ENCODE measurements at regions not wholly inside any gene's neighbourhood (a gene's known extent, or its start where the extent isn't known, plus 50 kb on each side); places are given as distances from the start of the nearest gene placed in this dataset.

DNA sequence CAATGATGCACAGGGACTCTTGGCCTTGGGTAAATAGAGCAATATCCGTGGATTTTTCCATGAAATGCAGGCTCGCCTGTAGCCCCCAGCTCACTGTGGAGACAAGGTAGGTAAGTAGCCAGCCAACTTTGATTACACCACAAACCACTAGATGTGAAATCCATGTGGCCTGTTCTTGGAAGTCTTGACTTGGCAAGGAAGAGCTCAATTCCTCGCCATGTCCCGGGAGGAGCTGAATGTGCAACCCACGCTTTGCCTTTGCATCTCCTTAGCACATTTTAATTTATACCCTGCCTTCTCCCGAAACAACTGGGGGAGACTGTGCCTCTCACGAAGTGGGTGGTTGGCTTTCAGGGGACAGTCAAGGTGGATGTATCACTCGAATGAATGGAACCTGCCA, 347.7 kb upstream of the MKI67 start:
- DNase-seq: no peak

DNA sequence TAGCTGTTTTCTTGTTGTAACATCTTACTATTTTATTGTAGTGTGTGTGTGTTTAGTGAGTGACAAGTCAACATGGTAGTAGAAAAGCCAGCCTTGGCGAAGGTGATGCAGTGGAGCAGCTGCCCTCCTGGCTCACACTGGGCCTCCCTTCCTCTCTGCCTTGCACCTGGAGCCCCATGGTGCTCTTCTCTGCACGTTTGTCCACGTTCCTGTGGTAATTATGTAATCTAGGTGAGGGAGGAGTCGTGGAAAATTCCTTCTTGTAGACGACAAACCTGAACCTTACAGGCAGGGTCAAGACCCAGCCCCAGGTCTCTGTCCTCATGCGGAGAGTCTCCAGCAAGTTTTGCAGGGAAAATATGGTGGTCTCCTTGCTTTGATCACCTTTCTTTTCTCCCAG, 348.3 kb upstream of the MKI67 start:
- no peak for DNase-seq

GRCh38 chr10:128475686-128476367, 349.6 kb upstream of the MKI67 start:
- no peak for DNase-seq

DNA sequence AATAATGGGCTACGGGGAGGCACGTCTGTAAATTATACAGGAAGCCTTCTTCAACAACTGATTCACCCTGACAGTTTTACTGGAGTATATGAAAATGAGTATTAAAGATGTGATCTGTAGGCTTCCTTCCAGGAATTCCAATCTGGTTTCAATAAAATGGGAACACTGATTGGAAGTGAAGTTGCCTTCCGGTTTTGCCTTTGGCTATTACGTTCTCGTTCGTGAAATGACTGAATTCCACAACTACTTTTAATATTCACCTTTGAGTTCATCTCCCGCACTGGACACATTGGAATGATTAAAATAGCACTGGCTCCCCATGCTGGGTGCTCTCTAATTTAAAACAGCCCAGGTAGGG, 350.1 kb upstream of the MKI67 start:
- DNase-seq: no peak

DNA sequence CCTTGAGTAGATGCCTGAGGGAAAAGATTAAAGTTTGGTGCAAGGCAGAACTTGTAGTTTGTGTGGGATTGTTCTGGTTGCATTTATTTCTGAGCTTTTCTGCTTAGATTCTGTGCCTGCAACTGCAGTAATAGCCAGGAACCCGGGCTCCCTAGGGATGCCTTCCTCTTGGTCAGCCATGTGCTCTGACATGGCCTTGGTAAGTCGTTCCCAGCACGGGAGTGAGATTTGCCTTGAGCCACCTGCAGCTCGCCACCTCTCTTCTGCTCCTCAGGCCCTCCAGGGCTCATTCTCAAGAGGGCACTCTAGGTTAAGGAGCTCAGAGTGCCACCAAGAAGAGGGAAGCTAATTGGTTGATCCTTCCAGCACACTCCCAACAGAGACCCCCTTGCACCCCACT, 350.6 kb upstream of the MKI67 start:
- DNase-seq: no peak

DNA sequence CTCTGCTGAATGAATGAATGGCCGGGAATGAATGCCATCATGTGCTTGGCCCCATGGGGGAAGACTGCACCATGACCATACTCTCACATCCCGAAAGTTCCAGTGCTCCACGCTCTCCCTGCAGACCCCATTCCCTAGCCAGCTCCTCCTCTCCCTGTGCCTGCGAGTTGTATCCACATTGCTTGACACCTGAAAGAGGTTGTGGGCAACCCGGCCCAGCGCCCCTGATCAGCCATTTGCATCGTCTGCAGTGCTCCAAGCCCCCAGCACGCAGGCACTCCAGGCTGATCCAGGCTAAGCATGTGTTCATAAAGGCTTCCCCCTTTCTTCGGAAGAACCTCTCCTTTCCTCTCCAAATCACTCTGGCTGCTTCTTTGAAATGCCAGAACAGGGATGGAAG, 354.4 kb upstream of the MKI67 start:
- DNase-seq: no peak

DNA sequence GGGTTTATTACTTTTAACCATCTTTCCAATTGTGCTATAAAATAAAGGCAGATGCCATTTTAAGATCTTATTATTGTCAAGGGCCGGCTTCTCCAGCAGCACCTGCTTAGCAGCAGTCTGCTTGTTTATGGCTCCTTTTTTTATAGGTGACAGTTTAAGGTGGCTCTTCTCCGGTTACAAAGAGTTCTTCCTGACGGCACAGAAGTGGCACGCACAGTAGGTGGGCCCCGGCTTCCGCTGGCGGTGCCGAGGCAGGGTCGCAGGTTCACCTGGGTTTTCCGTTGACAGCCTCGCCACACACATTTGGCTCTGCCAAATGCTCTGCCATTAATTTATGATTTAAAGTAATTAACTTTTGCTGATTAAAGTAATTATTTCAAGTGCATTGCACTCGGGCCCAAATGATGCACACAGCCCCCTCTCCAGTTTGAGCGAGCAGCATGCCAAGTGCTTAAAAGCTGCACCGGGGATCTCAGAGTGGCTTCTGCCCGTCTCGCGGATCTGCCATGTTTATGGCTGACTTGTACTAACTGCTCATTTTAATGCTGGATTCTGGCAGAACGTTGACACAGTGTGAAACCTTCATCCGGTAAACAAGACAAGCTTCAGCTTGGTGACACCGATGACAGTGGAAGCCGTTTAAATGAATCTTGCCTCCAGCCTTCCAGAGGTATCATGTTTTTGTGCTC, 355.1 kb upstream of the MKI67 start:
- DNase-seq: no peak

- no peak for DNase-seq
Measured at GRCh38 chr10:128482052-128482451, 355.8 kb upstream of the MKI67 start.

DNA sequence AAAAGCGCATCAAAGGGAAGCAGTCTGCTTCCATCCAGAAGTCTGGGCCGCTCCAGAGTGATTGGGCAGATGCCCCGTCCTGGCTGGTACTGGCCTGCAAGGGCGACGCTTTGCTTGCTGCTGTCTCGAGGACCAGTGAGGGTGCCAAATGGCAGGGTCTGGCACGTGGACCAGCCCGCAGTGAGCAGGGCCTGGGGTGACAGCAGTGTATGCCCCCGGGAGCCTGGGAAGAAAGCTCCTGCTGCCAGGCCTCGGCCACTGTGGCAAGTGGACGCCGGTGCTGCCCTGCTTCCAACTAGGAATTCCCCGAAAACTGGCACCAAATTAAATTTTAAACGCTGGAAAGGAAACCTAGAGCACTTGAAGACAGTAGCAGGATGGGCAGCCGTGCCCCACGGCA, 357.0 kb upstream of the MKI67 start:
- DNase-seq: no peak

- no peak for DNase-seq
Measured at GRCh38 chr10:128484041-128484440, 357.8 kb upstream of the MKI67 start.

DNA sequence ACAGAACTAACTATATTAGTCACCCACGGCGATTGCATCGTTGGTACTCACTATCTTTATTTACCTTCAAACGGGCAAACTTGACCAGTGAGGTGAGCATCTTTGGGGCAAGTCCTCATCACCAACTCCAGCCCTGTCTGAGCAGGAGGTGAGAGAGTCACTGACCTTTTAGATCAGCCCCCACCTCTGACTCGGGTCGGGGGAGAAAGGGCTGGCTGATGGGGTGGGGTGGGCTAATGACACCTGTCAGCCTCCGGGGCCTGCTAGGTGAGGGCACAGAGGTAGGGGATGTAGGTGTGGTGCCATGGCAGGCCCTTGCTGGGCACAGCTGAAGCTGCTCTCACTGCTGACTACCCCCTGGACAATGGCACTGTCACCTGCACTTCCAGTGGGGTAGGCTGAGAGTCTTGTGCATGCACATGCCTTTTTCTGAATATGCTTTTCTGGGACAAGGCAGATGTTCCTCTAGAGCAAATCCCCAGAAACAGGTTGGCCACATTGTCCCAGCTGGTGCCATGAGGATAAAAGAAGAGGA, 359.5 kb upstream of the MKI67 start:
- DNase-seq: no peak

DNA sequence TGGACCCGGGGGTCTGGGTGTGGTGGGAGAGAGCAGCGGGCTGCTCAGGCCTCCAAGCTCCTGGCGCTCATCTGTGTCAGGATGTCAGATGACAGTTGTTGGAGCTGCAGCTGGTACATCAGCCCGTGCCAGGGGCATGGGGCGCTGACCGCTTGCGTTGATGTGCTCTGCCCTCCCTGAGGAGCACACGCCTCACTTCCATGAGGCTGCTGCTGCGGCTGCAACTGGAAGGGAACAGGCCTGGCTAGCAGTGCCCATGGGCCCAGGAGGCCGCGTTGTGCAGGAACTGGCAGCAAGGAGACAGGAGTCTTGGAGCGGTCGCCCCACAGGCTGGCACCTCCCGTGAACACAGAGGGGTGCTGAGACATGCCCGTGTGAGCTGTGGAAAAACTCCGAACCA, 361.3 kb upstream of the MKI67 start:
- no peak for DNase-seq

GRCh38 chr10:128489324-128490247, 363.4 kb upstream of the MKI67 start:
- no peak for DNase-seq

DNA sequence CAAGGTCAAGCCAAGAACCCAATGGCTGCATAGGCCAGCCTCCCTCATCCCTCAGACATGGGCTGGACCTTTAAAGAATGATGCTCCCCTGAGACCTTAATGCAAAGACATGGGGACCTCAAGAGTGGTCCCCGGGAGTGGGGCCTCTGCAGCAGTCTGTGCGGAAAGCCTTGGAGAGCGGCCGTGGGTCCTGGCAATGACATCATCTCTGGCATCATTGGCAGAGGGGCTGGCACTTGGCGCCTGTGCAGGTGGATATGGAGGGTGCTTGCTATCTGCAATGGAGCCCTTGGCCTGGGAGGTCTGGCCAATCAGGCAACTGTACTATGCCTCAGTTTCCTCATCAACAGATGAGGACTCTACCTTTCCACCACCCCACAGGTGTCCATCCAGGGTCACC, 365.5 kb upstream of the MKI67 start:
- no peak for DNase-seq

- DNase-seq: no peak
Measured at GRCh38 chr10:128493811-128494210, 367.6 kb upstream of the MKI67 start.

- no peak for DNase-seq
Measured at GRCh38 chr10:128494665-128495064, 368.4 kb upstream of the MKI67 start.

DNA sequence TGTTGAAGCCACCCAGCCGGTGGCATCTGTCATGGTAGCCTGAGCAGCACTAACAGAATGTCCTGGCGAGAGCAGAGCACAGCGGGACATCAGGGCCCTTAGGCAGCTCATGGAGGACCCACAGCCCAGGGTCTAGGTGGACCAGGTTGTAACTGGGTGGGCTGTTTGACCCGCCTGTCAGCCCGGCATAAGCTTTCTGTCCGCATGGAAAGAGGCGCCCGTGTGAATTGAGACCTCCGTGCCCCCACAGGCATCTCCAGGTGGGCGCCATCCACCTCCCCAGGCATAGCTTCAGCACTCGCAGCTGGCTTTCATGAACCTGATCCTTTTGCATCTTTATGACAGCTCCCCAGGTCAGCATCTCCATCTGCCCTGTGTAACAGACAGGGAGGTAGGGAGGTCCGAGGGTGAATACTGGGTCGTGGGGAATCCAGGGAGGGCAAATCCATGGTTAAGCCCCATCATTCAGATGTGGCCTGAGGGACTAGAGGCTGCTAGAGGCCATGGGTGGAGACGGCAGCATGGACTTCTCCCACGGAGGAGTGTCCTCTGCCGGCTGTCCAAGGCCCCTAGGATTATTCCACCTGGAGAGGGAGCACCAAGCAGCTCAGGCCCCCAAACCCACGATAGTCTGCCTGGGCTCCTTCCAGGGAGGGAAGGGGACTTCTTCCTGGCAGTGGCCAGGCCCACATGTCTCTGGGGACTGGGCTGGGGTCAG, 371.6 kb upstream of the MKI67 start:
- DNase-seq: no peak

GRCh38 chr10:128498378-128498730, 372.1 kb upstream of the MKI67 start:
- DNase-seq: no peak

- DNase-seq: no peak
Measured at GRCh38 chr10:128498746-128499145, 372.5 kb upstream of the MKI67 start.

DNA sequence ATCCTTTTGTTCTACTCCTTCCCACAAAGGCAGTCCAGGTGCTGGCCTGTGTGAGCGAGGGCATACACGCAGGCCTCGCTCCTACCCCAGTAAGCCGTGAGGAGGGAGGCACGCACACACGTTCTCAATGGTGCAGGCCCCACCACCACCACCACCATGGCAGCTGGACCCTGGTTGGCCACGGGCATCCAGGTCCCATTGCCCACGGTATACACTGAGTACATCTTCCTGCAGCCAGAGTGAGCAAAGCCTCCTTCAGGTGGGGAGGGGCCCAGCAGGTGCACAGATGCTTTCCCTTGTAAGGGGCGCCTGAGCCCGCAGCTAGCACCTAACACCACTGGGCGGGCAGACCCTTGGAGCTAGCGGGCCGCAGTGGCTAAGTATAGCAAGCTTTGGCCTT, 373.3 kb upstream of the MKI67 start:
- no peak for DNase-seq

GRCh38 chr10:128499956-128500355, 373.7 kb upstream of the MKI67 start:
- DNase-seq: no peak

DNA sequence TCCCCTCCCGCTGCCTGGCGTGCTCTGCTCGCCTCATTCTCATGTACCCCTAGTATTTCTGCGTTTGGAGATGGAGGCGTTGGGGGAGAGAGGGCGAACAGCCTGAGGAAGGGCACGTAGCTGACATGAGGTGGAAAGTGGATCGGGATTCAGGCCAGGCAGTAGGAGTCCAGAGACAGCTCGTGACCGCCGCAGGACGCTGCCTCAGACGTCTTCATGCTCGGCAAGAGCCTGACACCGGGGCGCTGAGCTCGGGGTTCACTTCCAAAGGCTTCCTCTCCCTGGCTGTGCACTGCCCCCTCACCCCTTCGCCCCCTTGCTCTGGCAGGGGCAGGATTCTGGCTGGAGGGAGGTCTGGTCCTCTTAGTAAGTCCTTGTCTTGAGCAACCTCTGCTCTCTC, 374.4 kb upstream of the MKI67 start:
- no peak for DNase-seq

DNA sequence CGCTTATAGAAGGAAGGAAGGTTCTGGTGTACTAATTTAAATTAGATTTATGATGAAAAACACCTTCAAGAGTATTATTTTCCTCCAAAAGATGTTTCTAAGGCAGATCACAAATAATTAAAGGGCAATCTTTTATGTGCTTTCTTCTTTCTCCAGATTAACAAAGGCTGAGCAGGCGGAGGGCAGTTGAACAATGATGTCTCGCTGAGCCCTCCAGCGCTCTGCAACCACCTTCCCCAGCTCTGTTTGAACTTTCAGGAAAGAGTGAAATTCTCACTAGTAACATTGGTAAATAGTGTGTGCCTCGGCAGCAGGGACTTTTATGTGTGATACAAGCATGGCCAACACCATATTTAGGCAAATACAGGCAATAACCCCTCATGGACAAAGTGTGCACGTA, 379.1 kb upstream of the MKI67 start:
- DNase-seq: no peak
